Brain pericyte (primary cell): ENCODE measurements at regions not wholly inside any gene's neighbourhood (a gene's known extent, or its start where the extent isn't known, plus 50 kb on each side); places are given as distances from the start of the nearest gene placed in this dataset.
A peak's percentile ranks its signal among the peaks of the same experiment; 100 is the strongest.

Source experiments
- DNase-seq: peaks from one replicate; pipeline ENCODE4 v3.0.0-alpha.2; 2012; ENCODE audit warnings: low read depth, low spot score

DNA sequence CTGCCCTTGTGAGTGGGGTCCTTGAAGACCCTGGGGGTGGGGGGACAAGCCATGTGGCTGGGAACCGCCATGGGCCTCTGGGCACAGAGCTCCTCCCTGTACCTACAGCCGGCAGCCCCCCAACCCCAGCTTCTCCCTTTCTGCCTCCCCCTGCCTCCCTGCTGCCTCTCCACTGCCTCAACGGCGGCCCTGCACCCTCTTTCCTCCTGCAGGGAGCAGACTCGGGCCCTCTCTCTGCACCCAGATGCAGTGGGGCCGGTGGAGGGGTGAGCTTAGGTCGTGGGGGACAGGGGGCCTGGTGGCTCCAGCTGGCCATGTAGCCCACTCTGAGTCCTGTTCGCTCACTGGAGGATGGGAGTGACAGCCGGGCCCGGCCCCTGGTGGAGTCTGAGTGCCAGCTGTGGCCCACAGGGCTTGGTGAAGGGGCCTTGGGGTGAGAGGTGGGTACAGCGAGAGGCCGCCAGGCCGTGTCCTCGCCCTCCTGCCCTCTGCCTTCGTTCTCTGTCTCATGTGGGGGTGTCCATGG lies 139.3 kb upstream of the COL5A1 start:
- DNase-seq: no peak

DNA sequence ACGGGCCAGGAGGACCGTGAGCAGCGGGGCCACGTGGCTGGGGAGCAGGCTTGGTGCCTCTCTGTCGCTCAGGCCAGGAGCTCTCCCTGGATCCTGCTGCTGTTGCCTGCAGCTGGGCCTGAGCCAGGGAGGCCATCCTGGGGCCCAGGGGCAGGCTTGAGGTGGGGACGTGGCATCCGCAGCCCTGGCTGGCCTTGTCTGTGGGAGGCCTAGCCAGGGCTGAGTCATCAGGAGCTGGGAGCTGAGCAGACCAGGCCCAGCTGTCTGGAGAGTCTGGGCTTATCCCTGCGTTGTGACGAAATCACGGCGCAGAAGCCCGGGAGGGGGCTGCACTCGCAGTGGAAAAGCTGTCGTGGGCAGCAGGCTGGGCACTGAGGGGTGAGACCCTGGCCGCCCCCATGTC lies 138.8 kb upstream of the COL5A1 start:
- peak; percentile 79 for DNase-seq

GRCh38 chr9:134503301-134504105 lies 138.1 kb upstream of the COL5A1 start:
- DNase-seq: no peak

DNA sequence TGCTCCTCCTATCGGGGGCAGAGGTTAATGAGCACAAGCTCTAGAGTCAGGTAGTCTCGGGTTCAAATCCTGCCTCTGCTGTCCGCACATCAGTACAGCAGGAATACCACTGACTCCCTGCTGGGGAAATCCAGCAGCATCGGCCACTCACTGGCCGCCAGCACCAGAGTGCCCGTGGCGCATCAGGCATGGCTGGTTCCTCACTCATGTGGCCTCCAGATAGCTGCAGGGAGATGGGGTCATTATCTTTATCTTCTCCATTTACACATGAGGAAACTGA lies 137.6 kb upstream of the COL5A1 start:
- DNase-seq: no peak

GRCh38 chr9:134505032-134505431 lies 136.6 kb upstream of the COL5A1 start:
- DNase-seq: no peak

- no peak for DNase-seq
Measured at GRCh38 chr9:134509281-134509680, 132.3 kb upstream of the COL5A1 start.

- DNase-seq: no peak
Measured at GRCh38 chr9:134509817-134510216, 131.8 kb upstream of the COL5A1 start.

- no peak for DNase-seq
Measured at GRCh38 chr9:134514503-134514902, 127.1 kb upstream of the COL5A1 start.

GRCh38 chr9:134515026-134515821 lies 126.4 kb upstream of the COL5A1 start:
- DNase-seq: no peak

DNA sequence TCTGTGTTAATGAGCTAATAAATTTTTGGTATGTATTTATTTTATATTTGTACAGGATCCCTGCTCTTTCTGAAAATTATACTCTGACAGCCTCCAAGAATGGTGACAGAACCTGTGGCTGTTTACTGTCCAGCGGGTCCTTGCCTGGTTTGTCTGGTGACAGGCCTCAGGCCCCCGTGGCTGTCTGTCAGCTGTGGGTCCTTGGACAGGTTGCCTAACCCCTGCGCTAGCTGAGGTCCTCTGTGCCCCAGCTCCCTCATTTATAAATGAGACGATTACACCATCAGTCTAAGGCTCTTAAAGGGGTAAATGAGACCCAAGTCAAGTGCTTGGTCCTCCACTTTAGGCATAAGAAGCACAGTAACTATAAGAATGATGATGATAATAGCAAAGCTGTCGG lies 125.1 kb upstream of the COL5A1 start:
- no peak for DNase-seq

DNA sequence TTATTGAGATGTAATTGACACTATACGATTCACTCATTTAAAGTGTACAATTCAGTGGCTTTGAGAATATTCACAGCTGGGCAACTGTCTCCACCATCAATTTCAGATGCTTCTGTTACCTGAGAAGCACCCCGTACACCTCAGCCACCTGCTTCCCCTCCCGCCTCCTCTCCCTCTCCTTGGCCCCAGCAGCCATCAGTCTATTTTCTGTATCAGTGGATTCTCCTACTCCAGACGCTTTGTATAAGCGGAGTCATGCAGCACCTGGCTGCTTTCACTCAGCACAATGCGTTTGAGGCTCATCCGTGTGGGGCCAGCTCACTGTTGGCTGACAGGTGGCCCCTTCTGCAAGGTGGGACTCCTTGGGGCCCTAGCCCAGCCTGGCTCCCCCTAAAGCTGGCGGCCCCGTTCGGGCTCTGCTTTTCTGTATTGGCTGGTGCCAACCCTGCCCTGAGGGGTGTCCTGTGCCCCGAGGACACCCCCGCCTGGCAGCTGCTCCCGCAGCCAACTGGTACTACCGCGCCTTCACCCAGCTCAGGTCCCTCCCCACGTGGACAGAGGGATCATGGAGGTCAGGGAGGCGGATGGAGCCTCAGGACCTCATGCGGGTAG lies 124.4 kb upstream of the COL5A1 start:
- DNase-seq: no peak

DNA sequence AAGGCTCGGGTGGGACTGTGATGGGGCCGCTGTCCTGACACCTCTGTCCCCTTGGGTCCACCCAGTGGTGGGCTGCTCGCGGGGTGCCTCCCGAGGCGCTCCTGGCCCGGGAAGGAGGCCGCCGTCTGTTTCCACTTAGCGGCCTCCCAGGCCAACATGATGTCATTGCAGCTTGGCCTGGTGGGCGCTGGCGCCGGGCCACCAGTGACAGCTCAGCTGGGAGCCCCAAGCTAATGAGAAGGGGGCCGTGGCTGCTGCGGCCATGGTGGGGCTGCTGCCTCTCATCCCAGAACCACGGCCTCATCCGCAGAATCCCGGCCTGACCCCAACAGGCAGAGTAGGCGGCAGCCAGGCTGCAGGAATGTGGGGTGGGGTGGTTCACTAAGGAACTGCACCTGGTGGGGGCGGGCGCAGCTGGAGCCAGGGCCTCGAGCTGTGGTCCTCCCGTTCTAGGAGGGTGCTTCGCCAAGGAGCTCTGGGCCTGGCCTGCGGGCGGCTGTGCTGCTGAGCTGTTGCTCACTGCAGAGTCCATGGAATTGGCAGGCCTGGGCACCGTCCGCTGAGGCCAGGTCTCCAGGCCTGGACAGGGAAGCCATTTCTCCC lies 123.5 kb upstream of the COL5A1 start:
- no peak for DNase-seq

GRCh38 chr9:134519375-134520070 lies 122.1 kb upstream of the COL5A1 start:
- no peak for DNase-seq

- DNase-seq: no peak
Measured at GRCh38 chr9:134521817-134522501, 119.6 kb upstream of the COL5A1 start.

GRCh38 chr9:134522502-134522848 lies 119.1 kb upstream of the COL5A1 start:
- no peak for DNase-seq

- no peak for DNase-seq
Measured at GRCh38 chr9:134522976-134523375, 118.6 kb upstream of the COL5A1 start.

DNA sequence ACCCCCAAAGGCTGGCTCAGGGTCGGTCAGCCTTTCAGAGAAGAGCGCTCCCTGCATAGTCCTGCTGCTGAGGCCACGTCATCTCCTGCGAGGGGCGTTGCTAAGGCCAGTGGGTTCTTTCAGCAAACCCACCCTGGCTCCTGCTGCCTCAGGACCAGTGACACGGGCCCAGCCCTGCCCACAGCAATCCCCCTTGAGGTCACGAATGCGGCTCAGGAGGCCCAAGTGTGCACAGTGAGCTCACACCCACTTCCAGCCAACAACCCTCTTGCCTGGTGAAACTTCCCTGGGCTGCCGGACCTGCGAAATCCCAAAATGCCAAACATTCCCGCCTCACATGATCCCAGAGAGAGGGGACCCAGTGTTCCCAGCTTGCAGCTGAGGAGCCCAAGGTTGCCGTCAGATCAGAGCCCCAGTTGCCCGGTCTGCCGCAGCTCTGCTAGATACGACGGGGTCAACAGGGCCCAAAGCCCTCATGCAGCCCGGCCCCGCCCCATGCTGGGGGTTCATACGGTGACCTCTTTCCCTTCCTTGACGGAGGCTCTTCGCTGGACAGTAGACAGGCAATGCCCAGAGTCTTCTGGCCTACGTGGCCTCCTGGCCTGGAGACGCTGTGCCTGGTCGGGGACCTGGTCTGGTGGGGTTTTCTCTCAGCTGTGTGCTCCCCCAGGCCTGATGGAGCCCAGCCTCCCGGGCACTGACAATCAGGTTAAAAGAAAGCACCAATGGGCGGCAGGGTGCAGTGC lies 116.4 kb upstream of the COL5A1 start:
- DNase-seq: no peak

DNA sequence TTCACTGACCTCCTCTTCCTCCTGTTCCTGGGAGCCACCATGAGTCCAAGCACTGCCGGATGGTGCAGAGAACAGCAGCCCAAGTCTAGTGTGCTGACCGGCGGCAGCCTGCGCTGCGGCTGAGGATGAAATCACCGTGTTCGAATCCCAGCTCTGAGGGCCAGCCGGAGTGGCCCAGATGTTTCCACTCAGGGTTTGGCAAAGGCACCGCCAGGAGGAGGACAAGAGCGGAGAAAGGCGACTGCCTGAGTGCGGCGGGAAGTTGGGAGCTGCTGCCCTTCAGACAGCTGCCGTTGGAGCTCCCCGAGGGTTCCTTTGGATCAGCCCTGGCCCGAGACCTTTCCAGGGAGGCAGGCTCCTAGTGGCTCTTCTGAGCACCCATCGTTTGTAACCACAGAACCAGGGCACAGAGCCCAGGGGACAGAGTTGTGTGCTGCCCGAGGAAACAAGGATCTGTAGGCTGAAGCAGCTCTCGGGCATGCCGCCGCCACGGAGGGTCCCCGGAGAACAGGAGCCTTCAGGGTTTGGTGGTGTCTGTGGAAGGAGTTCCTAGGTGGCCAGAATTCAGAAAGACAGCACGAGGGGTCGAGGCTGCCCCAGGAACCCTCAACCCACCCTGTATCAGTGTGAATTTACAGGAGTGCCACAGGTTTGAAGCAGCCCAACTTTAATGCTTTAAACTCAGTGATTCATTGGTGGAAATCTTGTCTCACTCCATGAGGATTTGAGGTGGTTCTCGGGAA lies 115.6 kb upstream of the COL5A1 start:
- no peak for DNase-seq

DNA sequence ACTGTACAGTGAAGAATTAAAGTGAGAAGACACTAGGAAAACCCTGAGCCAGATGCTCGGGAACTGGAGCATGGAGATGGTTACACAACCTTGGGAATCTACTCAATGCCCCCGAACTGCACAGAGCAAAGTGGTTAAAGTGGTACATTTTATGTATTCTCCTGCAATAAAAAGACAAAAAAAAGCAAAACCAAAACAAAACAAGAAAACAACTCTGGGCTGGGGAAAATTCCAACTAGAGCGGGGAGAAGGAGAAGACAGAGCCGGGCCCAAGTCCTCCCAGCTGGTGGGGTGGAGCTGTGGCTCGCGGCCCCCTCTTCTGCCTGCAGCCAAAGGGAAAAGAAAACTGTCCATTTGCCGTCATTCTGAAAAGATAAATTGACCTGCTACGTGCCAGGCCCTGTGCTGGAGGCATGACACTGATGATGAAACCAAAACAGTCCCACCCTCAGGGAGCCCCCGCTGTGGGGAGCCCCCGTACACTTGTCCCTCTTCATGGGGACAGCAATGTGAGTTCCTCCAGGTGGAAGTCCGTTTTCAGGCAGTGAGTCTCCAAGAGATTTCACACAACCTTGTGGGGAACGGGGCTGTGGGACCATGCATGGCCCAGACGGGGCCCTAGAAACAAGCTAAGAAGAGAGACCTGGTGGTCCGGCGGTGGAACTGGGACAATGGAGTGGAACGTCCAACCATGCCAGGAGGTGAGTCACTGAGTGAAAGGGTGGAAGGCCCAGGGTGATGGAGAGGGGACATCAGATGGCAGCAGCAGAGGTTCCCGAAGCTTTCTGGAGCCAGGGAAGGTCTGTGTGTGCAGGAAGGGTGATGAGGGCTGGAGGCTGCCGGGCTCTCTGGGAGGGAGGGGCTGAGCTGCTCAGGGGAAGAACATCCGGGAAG lies 114.8 kb upstream of the COL5A1 start:
- DNase-seq: no peak
